ENCODE measurements at regions not wholly inside any gene's neighbourhood (a gene's known extent, or its start where the extent isn't known, plus 50 kb on each side); places are given as distances from the start of the nearest gene placed in this dataset.

DNA sequence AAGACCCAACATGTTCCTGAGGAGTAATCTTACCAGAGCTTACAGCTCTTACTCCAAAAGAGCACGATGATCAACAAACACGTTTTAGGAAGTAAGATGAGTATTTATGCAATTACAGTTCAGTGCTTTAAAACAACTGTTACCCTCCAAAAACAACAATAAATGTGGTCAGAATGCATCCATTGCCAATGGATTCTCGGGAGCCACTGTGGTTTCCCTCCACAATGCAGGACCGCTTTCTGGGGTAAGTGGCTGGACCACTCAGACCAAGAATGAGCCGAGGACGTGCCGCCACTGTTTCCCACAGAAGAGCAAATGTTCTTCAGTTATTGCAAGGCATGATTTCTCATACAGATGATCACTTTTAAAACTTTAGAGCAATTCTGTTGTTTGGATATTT is 232.3 kb upstream of the MKLN1 start:
- ChIA-PET POLR2A (no interaction called here), CTCF (no interaction called here)
- Histone ChIP-seq H3K4me3 (ENCODE audit: control extremely low read depth in 1 of 5, extremely low read depth in 1 of 5, insufficient read depth in 1 of 5, low read depth in 2 of 5, low read length in 4 of 5) (no peak overlapping the region), H3K4me2 (replicated peaks; ENCODE audit: low read depth, low read length, poor library complexity, severe bottlenecking) (no peak overlapping the region), H4K20me1 (ENCODE audit: control insufficient read depth, insufficient read depth, low read length, poor library complexity, severe bottlenecking) (peaks cover 100% of the 10 kb centered on the region), H2AFZ (ENCODE audit: insufficient read depth, low read depth, low read length, poor library complexity, severe bottlenecking) (no peak overlapping the region), H3K9ac (ENCODE audit: low read length) (no peak overlapping the region), H3K27me3 (replicated peaks in 1 of 4; ENCODE audit: control extremely low read depth in 1 of 4, control insufficient read depth in 3 of 4, insufficient read depth in 4 of 4, low read length in 3 of 4) (no peaks in the 10 kb centered on the region), H3K36me3 (replicated peaks in 1 of 2; ENCODE audit: control extremely low read depth in 1 of 2, control insufficient read depth in 1 of 2, extremely low read depth in 1 of 2, insufficient read depth in 2 of 2, low read length in 1 of 2) (peaks cover 4 to 37% of the 10 kb centered on the region in 2 experiments), H3K9me3 (ENCODE audit: control extremely low read depth in 1 of 3, control insufficient read depth in 2 of 3, insufficient read depth in 1 of 3, low read length in 2 of 3) (no peaks in the 10 kb centered on the region), H3K4me1 (ENCODE audit: control insufficient read depth in 2 of 2, insufficient read depth in 2 of 2, low read length in 2 of 2) (peaks cover 44 to 52% of the 10 kb centered on the region in 2 donors), H3K79me2 (ENCODE audit: control insufficient read depth, insufficient read depth, low read length) (peaks cover 100% of the 10 kb centered on the region), H3K27ac (ENCODE audit: low read length in 2 of 2) (no peak overlapping the region)
- Mint-ChIP-seq H3K4me1 (peaks cover 79% of the 10 kb centered on the region), H3K4me3 (no peak overlapping the region), H3K27ac (no peak overlapping the region), H3K9me3 (ENCODE audit: insufficient read depth) (no peaks in the 10 kb centered on the region), H3K27me3 (no peaks in the 10 kb centered on the region)
- DNase-seq (no peak), ATAC-seq (ENCODE audit: low read depth) (no peak)
- WGBS (ENCODE audit: insufficient coverage), result 98% methylated on average over 5 of the region's 7 CpGs
- intact Hi-C loops (cut with micrococcal nuclease), result no loop called here
- no peak for TF ChIP-seq EZH2 (IDR thresholded peaks at IDR 0.05; ENCODE audit: borderline replicate concordance, insufficient read depth, low read depth, low read length, poor library complexity, severe bottlenecking)
- TF ChIP-seq, protein P1, sequence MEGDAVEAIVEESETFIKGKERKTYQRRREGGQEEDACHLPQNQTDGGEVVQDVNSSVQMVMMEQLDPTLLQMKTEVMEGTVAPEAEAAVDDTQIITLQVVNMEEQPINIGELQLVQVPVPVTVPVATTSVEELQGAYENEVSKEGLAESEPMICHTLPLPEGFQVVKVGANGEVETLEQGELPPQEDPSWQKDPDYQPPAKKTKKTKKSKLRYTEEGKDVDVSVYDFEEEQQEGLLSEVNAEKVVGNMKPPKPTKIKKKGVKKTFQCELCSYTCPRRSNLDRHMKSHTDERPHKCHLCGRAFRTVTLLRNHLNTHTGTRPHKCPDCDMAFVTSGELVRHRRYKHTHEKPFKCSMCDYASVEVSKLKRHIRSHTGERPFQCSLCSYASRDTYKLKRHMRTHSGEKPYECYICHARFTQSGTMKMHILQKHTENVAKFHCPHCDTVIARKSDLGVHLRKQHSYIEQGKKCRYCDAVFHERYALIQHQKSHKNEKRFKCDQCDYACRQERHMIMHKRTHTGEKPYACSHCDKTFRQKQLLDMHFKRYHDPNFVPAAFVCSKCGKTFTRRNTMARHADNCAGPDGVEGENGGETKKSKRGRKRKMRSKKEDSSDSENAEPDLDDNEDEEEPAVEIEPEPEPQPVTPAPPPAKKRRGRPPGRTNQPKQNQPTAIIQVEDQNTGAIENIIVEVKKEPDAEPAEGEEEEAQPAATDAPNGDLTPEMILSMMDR (IDR thresholded peaks at IDR 0.05), result no peak

DNA sequence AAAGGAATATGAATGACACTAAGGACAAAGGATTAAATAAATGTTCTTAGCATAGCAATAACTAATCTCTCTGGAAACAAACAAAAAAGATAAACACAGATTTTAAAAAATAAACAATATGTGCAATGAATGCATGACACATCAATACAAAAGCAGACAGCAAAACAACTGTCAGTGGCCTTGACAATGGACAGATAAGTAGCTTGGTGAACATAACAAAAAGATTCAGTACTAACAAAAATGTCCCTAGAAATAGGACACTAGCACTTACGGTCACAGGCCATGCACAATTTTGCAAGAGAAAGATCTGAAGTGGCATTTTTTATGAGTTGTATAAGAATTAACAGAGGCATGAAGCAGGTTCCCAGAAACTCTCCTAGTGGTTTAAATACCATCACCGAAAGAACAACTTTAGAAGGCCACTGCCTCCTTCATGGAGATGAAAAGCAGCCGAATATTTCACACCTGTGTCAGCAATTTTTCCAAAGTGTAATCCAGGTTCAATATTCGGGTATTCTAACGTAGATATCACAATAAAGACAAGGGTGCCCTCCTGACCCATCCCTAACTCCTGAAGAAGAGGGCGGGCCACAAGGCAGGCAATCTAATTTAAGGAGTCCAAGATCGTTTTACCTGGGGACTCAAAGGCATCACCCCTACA is 231.3 kb upstream of the MKLN1 start:
- CTCF ChIA-PET, result interaction anchor here (1.2 kb wide), 1 partner anchor 10 kb away, joined by 3 read pairs; no protein-coding TSS in a partner anchor
- Histone ChIP-seq H3K9me3 (ENCODE audit: control extremely low read depth in 1 of 3, control insufficient read depth in 2 of 3, insufficient read depth in 1 of 3, low read length in 2 of 3) (no peaks in the 10 kb centered on the region), H3K4me1 (ENCODE audit: control insufficient read depth in 2 of 2, insufficient read depth in 2 of 2, low read length in 2 of 2) (peaks cover 39 to 48% of the 10 kb centered on the region in 2 donors), H3K27me3 (replicated peaks in 1 of 4; ENCODE audit: control extremely low read depth in 1 of 4, control insufficient read depth in 3 of 4, insufficient read depth in 4 of 4, low read length in 3 of 4) (no peaks in the 10 kb centered on the region), H2AFZ (ENCODE audit: insufficient read depth, low read depth, low read length, poor library complexity, severe bottlenecking) (no peak overlapping the region), H4K20me1 (ENCODE audit: control insufficient read depth, insufficient read depth, low read length, poor library complexity, severe bottlenecking) (peaks cover 100% of the 10 kb centered on the region), H3K36me3 (replicated peaks in 1 of 2; ENCODE audit: control extremely low read depth in 1 of 2, control insufficient read depth in 1 of 2, extremely low read depth in 1 of 2, insufficient read depth in 2 of 2, low read length in 1 of 2) (peaks cover 4 to 37% of the 10 kb centered on the region in 2 experiments), H3K4me3 (ENCODE audit: control extremely low read depth in 1 of 5, extremely low read depth in 1 of 5, insufficient read depth in 1 of 5, low read depth in 2 of 5, low read length in 4 of 5) (no peak overlapping the region), H3K79me2 (ENCODE audit: control insufficient read depth, insufficient read depth, low read length) (peaks cover 100% of the 10 kb centered on the region), H3K27ac (ENCODE audit: low read length in 2 of 2) (no peak overlapping the region), H3K4me2 (replicated peaks; ENCODE audit: low read depth, low read length, poor library complexity, severe bottlenecking) (no peak overlapping the region), H3K9ac (ENCODE audit: low read length) (no peak overlapping the region)
- TF ChIP-seq EZH2 (IDR thresholded peaks at IDR 0.05; ENCODE audit: borderline replicate concordance, insufficient read depth, low read depth, low read length, poor library complexity, severe bottlenecking), result no peak
- TF ChIP-seq, protein P1 (IDR thresholded peaks at IDR 0.05), result no peak
- intact Hi-C loops (cut with micrococcal nuclease), result loop anchor here (2.0 kb wide), 1 partner anchor 20 kb away; no protein-coding TSS in a partner anchor
- POLR2A ChIA-PET, result no interaction called here
- Mint-ChIP-seq H3K27ac (no peak overlapping the region), H3K4me3 (no peak overlapping the region), H3K27me3 (no peaks in the 10 kb centered on the region), H3K4me1 (peaks cover 77% of the 10 kb centered on the region), H3K9me3 (ENCODE audit: insufficient read depth) (no peaks in the 10 kb centered on the region)
- no peak for ATAC-seq (ENCODE audit: low read depth)
- no peak for DNase-seq
- 100% methylated on average over 5 of the region's 7 CpGs for WGBS (ENCODE audit: insufficient coverage)

All from B cell (primary cell).